Stimulated activated CD4-positive, alpha-beta T cell treated with anti-CD3 and anti-CD28 coated beads, Interleukin-2, amount 100 ng/mL, for 48 hours (primary cell): ENCODE measurements at regions not wholly inside any gene's neighbourhood (a gene's known extent, or its start where the extent isn't known, plus 50 kb on each side); places are given as distances from the start of the nearest gene placed in this dataset.

Source experiments
- DNase-seq, 2 donors: peaks; one replicate each; pipeline ENCODE4 v3.0.0-alpha.2; 2020

GRCh38 chr10:131010965-131011575, 300.5 kb downstream of the TCERG1L start:
- DNase-seq, result no peak

GRCh38 chr10:131011936-131012640, 299.4 kb downstream of the TCERG1L start:
- no peak for DNase-seq

GRCh38 chr10:131012641-131012985, 298.9 kb downstream of the TCERG1L start:
- DNase-seq, result no peak

GRCh38 chr10:131013281-131013912, 298.1 kb downstream of the TCERG1L start:
- DNase-seq, result no peak

GRCh38 chr10:131014271-131014670, 297.2 kb downstream of the TCERG1L start:
- DNase-seq, result no peak

- no peak for DNase-seq
Observed at GRCh38 chr10:131015271-131015670, 296.2 kb downstream of the TCERG1L start.

GRCh38 chr10:131016556-131016955, 295.0 kb downstream of the TCERG1L start:
- DNase-seq, result no peak

GRCh38 chr10:131017566-131018285, 293.8 kb downstream of the TCERG1L start:
- DNase-seq, result no peak

- DNase-seq, result no peak
Observed at GRCh38 chr10:131018886-131019500, 292.5 kb downstream of the TCERG1L start.

- no peak for DNase-seq
Observed at GRCh38 chr10:131019696-131020095, 291.8 kb downstream of the TCERG1L start.

GRCh38 chr10:131020775-131021174, 290.7 kb downstream of the TCERG1L start:
- no peak for DNase-seq

GRCh38 chr10:131021246-131021895, 290.1 kb downstream of the TCERG1L start:
- no peak for DNase-seq

GRCh38 chr10:131021969-131022368, 289.6 kb downstream of the TCERG1L start:
- DNase-seq, result no peak

- DNase-seq, result no peak
Observed at GRCh38 chr10:131022369-131022768, 289.2 kb downstream of the TCERG1L start.

GRCh38 chr10:131022981-131023380, 288.5 kb downstream of the TCERG1L start:
- no peak for DNase-seq

GRCh38 chr10:131024259-131025131, 287.0 kb downstream of the TCERG1L start:
- no peak for DNase-seq

- no peak for DNase-seq
Observed at GRCh38 chr10:131025333-131025732, 286.2 kb downstream of the TCERG1L start.

GRCh38 chr10:131027256-131027655, 284.3 kb downstream of the TCERG1L start:
- DNase-seq, result no peak

GRCh38 chr10:131031346-131031745, 280.2 kb downstream of the TCERG1L start:
- no peak for DNase-seq

GRCh38 chr10:131032329-131033165, 279.0 kb downstream of the TCERG1L start:
- DNase-seq, result no peak
